HuH-7 (cell line): ENCODE measurements at regions not wholly inside any gene's neighbourhood (a gene's known extent, or its start where the extent isn't known, plus 50 kb on each side); places are given as distances from the start of the nearest gene placed in this dataset.

Source experiments
- DNase-seq: peaks from one replicate; pipeline ENCODE4 v3.0.0; 2011; ENCODE audit warnings: low spot score

DNA sequence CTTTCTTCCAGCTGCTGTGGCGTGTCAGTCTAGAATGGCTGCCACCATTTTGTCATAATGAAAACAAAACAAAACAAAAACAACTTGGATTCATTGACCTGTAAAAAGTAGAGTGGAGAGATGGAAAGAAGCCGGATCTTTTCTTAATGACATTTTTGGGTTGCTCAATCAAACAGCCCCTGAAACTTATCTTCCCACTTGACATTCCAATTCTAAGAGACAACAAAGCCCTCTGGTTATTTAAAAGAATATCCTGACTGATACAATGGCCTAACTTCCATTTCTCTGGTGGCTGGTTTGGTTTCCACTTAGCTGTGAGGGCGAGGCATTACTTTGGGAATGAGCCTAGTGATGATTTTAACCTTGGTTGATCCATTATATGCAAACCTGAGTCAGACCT lies 123.7 kb downstream of the AQP4 start:
- no peak for DNase-seq

DNA sequence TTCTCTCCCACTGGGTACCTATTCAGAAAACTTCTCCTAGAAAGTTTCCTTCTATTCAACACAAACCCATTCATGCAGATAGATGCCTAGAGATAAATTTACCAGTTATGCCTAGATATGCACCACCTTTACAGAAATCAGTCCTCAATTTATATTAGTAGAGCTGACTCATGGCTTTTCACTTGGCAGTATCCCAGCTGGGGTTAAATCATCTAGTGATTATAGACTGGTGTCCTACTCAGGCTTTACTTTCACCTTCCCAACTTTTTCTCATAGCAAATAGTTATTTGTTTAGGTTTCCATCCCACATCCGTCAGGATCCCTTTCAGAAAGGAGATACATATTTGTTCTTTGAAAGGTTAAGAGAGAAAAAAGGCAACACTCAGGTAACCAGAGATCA lies 124.5 kb downstream of the AQP4 start:
- DNase-seq: no peak

DNA sequence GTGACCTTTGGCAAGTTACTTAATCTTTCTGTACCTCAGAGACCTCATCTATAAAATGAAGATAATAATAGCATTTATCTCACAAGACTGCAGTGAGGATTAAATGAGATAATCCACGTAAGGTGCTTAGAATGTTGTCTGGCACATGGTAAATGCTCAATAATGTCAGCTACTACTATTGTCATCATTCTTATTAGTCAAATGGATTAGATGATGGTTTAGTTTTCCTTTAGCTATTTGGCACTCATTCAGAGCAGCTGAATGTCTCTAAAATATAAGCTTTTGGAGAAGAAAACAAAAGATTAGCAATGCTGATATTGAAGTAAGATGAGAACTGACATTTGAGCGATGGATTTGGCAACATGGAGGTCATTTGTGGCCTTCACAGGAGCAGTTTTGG lies 125.1 kb downstream of the AQP4 start:
- no peak for DNase-seq

DNA sequence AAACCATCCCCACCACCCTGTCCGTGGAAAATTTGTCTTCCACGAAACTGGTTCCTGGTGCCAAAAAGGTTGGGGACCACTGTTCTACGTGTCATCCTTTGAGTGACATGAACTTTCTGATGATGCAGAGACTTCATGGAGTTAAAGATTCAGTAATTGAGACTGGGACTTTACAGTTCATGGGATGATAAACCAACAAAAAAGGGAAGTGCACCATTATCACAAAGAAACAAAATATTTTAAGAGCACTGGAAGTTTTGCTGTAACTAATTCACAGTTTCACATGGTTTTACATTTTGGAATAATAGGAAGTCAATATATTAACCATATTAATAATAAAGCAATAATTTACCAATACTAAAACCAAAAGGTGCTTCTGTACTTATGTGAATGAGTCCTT lies 126.8 kb downstream of the AQP4 start:
- DNase-seq: no peak

DNA sequence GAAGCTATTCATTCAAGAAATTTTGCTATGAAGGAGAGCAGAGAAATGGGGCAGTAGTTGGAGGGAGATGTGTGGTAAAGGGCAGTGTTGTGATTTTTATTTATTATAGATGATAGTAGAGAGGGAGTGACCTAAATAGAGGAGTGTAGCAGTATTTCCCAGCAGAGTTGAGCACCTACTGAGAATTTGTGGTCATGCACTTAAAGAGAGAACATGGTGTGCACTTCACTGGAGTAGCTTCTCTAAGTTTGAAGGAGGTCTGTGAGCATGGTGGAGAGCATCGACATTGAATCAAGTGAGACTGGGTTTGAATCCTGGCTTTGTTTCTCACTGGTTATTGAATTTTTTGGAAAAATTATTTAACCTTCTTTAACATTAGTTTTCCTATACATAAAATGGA lies 129.2 kb downstream of the AQP4 start:
- DNase-seq: no peak

DNA sequence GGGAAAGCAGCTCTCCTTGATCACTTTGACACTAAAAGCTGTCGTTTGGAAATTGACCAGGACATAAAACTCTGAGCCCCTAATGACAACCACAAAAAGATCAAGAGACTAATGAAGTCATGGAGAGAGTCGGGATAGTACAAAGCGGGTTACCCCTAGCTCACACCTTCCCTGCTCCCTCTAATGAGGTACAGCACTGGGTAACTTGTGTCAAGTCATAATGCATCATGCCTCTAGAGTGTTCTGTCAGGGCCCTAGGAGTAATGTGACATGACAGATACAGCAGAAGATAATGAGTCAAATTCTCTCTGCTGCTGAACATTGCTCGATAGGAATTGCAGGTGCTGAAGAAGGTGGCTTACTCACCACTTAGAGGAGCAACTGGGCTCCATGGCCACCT lies 130.7 kb downstream of the AQP4 start:
- DNase-seq: no peak

DNA sequence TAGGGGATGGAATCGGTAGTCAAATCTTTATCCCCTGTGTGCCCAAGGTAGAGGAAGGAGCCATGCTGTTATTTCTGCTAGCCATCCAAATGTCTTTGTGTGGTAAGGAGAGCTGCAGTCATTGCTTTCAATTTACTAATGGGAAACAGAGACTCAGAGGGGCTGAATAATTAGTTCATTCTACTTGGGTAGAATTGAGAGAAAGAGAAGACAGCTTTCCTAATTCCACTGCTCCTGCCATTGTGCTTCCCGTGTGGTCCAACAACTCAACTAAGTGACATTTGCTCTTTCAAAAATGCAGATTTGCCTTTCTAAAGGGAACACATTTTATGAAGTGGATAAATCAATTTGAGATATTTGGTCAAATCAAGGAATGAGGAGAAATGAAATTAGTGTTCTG lies 136.1 kb downstream of the AQP4 start:
- DNase-seq: no peak

DNA sequence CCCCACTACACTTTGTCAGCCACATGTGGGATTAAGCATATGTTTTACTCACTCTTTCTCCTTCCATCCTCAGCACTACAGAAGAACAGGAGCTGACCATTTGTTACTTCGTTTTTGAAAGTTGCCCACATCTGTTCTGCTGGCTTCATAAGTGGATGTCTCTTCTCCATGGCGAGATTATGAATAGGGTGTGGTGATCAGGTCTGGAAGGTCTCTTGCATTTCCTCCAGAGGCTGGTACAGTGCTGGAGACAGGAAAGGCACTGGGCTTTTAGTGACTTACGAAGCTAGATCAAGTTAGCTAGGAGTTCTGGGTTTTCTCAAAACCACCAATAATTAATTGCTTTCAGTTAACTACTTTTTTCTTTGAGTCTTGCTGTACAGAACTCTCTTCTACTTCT lies 136.5 kb downstream of the AQP4 start:
- no peak for DNase-seq

DNA sequence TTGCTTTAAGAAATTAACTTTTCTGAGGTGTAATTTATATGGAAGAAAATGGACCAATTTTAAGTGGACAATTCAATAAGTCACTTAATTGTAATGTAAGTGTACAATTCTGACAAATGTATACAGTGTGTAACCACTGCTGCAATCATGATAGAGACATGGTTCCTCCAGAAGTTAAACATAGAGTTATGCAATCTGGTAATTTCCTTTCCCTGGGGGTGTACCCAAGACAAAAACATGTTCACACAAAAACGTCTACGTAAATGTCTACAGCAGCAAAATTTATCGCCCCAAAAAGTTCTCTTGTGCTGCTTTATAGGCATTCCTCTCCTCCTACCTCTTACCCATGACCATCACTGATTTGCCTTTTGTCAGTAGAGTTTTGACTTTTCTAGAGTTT lies 141.5 kb downstream of the AQP4 start:
- DNase-seq: no peak

DNA sequence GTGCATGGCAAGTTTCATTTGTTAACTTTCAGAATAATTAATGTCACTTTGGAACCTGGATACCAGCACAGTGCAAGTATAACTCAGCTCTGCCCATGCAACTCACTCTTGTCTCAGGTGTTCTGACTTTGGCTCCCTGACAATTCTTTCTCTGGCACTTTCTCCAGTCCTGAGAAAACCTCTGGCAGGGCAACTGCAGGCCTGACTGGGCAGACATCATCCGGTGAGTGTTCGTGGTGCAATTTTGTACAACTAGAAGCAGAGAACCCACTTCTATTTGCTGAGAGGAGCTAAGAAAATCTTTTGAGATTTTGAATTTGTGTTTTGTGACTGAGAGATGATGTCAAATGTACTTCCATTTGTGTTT lies 143.0 kb downstream of the AQP4 start:
- DNase-seq: no peak

DNA sequence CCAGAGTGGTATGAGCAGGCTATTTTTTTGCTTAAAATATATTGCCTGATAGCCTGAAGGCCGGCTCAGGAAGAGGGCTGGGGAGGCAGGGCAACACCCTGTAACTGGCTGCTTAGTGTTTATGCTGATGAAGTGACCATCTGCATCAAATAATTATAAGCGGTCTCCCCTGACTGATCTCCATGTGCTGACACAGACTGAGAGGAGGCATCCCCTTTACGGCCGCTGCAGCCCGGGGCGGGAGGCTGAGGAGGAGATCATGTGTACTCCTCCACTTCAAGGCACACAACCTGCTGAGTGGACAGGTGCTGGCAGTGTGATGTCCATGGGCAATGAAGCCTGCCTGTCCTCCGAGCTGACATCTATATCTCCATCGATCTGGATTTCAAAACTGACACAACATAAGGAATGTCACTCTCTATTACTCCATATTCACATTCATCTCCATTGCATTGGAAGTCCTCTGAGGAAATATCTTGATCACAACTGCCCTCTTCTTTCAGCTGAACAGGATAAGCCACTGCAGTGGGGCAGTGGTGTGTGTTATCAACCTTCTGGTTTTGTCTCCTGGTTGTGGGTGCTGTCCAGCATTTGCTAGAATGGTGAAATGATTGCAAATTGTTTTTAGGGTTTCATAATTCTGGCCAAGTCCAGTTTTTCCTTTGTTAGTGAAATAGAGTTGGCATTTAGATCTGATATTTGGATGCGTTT lies 143.5 kb downstream of the AQP4 start:
- no peak for DNase-seq

DNA sequence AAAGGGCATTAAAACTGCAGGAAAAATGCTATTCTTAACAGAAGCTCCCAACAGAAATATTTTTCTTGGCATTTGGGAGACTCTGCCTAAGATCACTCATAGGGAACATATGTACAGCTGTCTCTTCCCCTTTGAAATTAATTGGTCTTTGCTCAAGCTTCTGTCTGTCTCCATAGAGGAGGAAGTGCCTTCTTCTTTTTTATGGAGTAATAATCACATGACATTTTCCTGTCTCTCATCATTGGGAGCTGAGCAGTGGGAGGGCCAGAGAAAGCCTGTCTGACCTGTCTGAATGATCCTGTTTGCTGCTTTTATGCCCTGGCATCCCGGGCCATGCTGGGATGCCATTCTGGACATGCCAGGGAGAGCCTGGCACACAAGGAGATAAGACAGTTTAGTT lies 145.6 kb downstream of the AQP4 start:
- DNase-seq: no peak

DNA sequence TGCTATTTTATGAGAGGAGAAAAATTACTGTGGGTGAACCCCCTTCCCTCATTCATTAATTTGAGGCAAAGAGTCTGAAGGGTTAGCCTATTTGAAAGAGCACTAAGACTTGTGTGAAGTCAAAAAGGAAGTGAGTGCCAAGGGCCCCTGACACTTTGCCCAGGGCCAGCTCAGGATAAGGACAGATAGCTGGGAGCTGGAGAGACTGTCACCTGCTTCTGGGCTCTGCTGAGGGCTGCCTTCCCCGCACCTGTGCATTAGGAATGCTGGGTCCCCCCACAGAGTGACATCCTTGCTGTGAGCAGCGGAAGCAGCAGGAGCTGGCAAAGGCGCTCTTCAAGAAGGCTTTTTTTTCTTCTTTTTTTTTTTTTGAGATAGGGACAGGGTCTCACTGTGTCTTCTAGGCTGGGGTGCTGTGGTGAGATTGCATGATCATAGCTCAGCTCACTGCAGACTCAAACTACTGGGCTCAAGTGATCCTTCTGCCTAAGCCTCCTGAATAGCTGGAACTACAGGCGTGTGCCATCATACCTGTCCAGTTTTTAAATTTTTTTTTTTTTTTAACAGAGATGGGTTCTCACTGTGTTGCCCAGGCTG lies 148.3 kb downstream of the AQP4 start:
- DNase-seq: no peak

DNA sequence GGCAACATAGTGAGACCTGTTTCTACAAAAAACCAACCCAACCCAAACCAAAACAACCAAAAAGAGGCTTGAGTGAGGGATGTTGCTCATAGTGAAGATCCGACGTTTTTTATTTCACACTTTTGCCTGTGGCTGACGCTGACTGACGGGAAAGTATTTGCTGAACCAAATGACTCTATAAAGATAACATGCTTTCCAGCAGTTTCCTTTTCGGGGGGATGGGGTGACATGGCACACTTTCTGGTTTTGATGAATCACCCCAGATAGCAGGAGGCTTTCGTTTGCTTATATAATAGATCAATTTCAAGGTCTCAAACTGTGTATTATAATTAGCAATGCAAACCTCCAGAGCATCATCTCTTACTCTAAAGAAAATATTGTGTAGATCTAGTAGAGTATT lies 150.8 kb downstream of the AQP4 start:
- DNase-seq: no peak

DNA sequence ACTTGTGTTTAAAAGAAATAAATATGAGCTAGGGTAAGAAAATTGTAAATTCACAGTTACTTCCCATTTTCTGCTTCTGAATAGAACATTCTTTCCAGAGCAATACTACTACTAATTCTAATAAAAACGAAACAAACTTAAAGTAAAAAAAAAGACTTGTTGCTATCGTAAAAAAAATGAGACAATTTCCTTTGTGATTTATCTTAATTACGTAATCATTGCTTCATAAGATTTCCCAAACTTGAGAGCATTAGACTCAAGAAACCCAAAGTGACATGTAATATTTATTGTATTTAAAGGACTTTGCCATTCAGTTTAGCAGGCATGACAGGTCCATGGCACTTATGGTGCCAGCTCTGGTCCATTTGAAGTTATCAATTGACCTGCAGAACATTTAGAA lies 153.8 kb downstream of the AQP4 start:
- no peak for DNase-seq

DNA sequence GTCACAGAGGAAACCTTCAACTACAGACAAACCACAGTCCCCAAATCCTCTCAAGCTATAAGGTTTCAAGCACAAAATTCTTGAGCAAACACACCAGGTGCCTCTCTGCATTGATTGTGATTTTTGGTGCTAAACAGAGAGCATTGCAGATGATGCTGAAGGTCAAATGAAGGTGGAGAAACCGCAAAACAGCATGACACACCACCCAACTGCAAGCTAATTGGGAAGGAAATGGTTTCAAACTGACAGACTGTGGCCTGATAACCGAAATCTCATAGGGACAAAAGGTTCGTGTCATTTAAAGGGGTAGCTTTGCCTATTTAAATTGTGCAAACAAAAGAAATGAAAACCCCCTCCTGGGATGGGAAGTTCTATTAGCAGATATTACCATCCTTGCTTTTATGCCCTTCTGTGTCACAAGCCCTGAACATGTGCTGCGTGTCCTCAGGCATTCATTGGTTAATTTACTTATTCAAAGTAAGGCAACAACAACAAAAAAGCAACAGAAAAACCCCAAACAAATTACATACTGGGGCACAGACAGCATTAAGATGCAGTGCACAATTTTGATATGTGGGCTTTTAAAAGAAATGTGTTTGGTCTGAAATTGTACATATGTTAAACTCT lies 154.9 kb downstream of the AQP4 start:
- DNase-seq: no peak

DNA sequence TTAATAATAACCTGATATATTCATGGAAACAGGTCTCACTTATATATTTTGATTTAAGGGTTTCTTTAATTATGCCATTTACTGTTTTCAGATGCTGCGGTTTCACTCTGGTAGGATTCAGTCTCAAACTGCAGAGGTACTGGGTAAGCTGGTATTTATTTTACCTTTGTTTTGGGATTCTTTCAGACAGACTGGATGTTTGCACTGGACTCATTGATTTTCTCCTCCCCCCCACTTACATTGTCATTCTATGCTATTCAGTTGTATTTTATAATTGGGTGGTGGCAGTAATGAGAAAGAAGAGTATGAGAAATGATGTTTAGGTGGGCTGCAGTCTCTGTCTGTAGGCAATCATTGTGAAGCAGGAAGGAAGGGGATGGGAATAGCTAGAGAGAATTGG lies 155.6 kb downstream of the AQP4 start:
- no peak for DNase-seq

DNA sequence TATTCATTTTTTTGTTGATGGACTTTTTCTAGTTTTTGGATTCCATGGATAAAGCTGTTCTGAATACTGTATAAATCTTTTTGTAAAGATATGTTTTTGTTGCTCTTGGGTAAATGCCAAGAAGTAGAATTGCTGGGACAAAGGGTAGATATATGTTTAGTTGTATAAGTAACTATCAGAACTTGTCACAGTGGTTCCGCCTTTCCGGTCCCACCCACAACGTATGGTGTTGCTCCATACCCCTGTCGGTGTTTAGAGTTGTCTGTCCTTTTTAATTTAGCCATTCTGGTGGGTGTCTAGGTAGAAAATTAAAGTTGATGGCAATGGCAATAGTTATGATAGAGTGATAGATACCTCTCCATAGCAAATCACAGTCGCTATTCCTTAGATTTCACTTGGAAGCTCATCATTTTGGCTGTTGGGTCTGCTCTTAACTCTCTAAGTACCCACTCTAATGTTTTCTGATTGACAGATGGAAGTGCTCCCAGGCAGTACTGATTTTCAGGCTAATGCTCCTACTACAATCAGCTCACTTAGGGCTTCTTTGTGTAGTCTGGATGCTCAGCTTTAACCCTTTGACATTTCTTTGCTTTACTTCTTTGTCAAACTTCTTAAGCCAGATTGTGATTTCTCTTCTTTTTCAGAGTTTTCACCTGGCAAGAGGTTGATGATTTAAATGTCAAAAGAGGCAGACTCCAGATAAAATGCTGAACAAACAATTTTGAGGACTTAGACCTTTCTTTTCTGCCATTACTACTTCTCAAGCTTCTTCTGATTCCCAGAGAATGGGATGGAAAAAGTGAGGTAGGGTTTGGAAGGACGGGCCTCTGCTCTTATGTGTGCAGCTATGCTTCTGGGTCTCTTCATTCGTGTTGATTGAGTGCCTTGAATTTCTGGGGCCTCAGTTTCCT lies 156.4 kb downstream of the AQP4 start:
- DNase-seq: no peak

DNA sequence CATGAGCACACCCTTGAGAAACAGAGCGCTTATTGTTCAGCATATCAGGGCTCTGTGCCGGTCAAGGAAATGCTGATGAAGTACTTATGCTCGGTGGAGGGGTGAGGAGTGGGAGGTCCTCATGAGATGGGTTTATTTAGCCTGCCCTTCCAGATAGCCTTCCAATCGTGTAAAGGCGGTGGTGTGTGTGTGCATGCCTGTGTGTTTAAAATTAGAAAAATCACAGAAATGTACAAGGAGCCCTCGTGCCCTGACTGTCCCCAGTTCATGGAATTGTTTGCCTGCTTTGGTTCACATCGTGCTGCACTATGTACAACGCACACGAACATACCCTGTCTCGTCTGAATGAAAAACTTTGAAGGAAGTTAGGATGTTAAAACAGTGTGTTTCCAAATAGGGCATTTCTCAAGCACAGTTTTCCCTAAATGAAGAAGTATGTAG lies 158.6 kb downstream of the AQP4 start:
- DNase-seq: no peak

DNA sequence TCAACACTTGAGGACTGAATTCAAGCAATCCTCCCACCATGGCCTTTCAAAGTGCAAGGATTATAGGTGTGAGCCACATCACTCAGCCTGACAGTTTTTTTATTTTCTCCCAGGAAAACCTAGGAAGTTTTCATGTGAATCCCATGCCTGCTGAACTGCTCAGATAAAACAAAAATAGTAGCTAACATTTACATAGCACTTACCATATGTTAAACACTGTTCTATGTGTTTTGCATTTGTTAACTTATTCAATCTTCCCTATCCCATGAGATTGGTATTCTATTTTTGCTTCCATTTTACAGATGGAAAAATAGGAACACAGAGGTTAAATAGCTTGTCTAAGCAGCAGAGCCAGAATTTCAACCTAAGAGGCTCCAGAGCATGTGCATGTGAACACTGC lies 157.4 kb upstream of the KCTD1 start:
- DNase-seq: no peak

DNA sequence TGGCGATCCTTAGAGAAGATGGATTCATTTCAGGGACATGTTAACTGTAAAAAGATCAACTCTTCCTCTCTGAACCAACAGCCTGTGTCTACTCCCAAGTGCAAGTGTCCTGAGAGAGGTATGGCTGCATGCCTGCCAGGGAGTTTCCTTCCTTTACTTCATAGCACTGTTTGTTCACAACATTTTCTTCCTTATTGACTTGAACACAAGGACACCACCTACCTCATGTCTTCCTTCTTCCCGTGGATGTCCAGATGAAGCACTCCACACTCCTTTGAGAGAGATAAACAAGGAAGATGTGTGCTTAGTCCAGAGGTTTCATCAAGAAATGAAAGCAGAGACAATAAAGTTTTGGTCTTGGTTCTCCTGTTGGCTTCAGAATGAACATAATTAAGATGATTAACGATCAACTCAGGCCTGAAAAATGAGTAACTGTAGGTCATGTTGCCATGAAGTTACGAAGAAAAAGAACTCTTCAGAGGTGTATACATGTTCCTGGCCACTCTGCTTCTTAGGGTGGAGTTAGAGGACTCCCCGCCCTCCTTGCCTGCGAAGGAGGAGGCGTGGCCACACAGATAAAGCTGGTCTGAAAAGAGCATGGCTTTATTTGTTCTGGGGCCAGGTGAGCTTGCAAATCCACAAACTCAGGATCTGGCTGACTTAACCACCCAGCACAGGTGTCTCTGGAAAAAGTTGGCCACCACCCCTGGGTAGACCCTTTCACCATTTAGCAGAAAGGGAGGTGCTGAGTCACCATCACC lies 155.0 kb upstream of the KCTD1 start:
- DNase-seq: no peak

DNA sequence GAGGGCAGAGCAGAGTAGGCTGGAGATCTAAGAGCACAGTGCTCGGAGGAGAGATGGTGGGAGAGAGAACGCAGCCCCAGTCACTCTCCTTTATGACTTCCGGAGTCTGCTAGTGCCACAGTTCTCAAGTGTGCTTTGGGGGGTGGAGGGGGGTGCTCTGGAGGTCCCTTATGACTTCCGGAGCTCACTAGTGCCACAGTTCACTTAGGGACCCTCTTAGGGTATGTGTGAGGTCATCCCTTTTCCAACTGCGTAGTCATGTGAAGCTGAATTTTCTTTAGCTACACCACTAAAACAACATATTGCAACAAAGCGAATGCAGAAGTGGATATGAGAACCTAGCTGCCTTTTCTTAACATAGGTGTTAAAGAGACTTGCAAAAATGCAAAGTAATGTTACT lies 153.7 kb upstream of the KCTD1 start:
- DNase-seq: no peak
